GM21526 (cell line): ENCODE measurements at regions not wholly inside any gene's neighbourhood (a gene's known extent, or its start where the extent isn't known, plus 50 kb on each side); places are given as distances from the start of the nearest gene placed in this dataset.

Source experiments
- ATAC-seq: cut with Tn5 transposase; IDR thresholded peaks from one replicate; pipeline ENCODE4 v1.9.1; 2021; ENCODE audit warnings: moderate library complexity; ENCODE audit not compliant: unreplicated experiment, low FRiP score

- ATAC-seq, result no peak
Measured at GRCh38 chr11:57100638-57101331, 81.0 kb upstream of the LRRC55 start.

DNA sequence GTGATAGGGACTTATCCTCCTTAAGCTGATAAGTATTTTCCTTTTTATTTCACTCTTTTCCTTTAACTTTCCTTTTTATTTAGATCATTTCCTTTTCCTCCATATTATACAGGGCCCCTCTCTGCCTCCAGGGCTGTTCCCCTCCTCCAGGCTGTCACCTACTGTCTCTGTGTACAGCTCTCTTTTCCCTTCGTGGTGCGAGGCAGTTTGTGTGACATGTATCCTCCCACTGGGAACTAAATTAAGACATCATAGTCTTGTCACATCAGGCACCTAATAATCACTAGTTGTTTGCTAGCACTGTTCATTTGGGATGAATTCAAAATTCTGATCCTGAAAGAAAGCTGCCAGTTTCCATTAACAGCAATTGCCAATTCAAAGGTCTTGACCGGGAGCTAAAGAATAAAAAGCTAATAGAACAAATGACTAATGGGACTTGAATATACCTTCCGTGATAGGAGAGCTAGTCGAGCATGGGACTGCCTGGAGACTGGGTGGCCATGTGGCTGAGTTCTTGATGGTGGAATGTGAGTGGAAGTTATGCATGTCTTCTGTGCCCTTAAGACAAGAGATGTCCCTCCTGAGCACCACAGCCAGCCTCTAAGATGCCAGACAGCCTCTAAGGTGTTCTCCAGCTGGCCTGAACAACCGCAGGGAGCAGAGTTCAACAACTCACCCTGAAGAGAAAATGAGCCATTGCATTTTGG is 77.7 kb upstream of the LRRC55 start:
- no peak for ATAC-seq

- ATAC-seq, result no peak
Measured at GRCh38 chr11:57109331-57109730, 72.4 kb upstream of the LRRC55 start.

GRCh38 chr11:57111619-57112018 is 70.1 kb upstream of the LRRC55 start:
- ATAC-seq, result no peak

DNA sequence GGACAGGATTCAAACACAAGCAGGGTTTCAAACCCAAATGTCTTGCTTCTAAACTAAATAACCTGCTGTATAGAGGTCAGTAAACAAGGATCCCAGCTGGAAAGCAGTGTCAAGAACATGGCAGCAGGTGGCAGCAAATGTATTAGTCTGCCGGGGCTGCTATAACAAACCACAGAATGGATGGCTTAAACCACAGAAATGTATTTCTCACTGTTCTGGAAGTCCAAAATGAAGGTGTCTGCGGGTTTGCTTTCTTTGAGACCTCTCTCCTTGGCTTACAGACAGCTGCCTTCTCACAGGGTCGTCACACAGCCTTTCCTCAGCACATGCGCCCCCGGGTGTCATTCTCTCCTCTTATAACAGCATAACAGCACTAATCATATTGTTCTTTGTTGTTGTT is 65.1 kb upstream of the LRRC55 start:
- ATAC-seq, result peak; percentile 80

- no peak for ATAC-seq
Measured at GRCh38 chr11:57120192-57120965, 61.4 kb upstream of the LRRC55 start.

GRCh38 chr11:57121996-57122395 is 59.8 kb upstream of the LRRC55 start:
- ATAC-seq, result no peak

- ATAC-seq, result no peak
Measured at GRCh38 chr11:57123590-57123989, 58.2 kb upstream of the LRRC55 start.

- ATAC-seq, result no peak
Measured at GRCh38 chr11:57124505-57124904, 57.2 kb upstream of the LRRC55 start.

DNA sequence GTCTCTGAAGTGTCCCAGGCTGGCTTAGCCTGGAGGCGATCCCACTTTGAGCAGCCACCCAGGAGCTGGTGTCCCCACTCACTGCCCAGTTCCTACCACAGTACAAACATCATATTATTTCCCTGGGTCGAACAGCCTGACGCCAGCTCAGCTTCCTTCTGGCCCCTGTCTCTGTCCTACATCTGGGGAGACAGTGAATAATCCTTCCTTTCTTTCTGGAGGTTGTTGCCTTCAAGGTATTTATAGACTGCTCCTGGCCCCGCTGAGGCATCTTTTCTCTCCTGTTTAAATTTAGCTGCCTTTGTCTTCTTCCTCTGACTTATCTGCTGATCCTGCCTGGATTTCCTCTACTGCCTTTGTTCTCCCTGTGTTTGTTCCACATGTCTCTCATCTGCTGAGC is 56.8 kb upstream of the LRRC55 start:
- ATAC-seq, result no peak

DNA sequence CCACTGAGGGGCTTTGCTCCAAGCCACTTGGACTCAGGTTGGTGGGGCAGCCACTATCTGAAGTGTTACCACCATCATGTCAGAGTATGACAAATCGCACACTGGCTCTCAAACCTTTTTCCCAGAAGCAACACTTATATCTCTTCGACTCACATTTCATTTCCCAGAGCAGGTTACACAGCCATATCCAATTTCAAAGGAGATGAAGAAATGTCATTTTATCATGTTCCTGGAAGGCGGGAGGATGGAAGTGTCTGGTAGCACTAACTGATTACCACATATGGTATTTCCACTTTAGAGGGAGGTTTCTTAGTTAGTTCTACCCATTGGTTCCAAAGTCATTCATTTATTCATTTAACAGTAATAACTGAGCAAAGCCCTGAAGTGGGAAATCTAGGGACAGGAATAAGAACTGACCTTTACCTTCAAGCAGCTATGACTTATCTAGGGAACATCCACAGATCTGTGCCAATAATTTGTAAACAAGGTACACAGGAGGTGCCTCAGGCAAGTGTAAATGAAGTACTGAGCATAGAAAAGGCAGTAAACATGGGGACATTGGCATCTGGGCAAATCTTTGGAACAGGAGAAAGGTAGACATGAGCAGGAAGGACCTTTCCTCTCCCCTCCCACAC is 54.9 kb upstream of the LRRC55 start:
- ATAC-seq, result no peak

- no peak for ATAC-seq
Measured at GRCh38 chr11:57131080-57131790, 50.5 kb upstream of the LRRC55 start.
